ENCODE measurements at regions not wholly inside any gene's neighbourhood (a gene's known extent, or its start where the extent isn't known, plus 50 kb on each side); places are given as distances from the start of the nearest gene placed in this dataset.

GRCh38 chr1:65044411-65044810, 78.1 kb upstream of the JAK1 start:
- H3K9me3 ChIP-seq (ENCODE audit: insufficient read depth, low read depth, low read length): no peaks in the 10 kb centered on the region
- no peak overlapping the region for H3K27ac ChIP-seq (ENCODE audit: low read depth, low read length)
- H3K36me3 ChIP-seq (ENCODE audit: insufficient read depth, low read length): no peaks in the 10 kb centered on the region
- H3K4me1 ChIP-seq (ENCODE audit: insufficient read depth, low read length): no peaks in the 10 kb centered on the region
- no peaks in the 10 kb centered on the region for H3K27me3 ChIP-seq (ENCODE audit: insufficient read depth, low read length)
- H3K4me3 ChIP-seq (ENCODE audit: low read length): no peak overlapping the region
- WGBS: 92% methylated on average over 5 of the region's 5 CpGs
- H3K9ac ChIP-seq (ENCODE audit: low read depth, low read length): no peak overlapping the region

- WGBS: 95% methylated on average over 4 of the region's 4 CpGs
- Histone ChIP-seq H3K4me3 (ENCODE audit: low read length) (no peak overlapping the region), H3K27ac (ENCODE audit: low read depth, low read length) (no peak overlapping the region), H3K4me1 (ENCODE audit: insufficient read depth, low read length) (no peaks in the 10 kb centered on the region), H3K27me3 (ENCODE audit: insufficient read depth, low read length) (no peaks in the 10 kb centered on the region), H3K9me3 (ENCODE audit: insufficient read depth, low read depth, low read length) (no peaks in the 10 kb centered on the region), H3K9ac (ENCODE audit: low read depth, low read length) (no peak overlapping the region), H3K36me3 (ENCODE audit: insufficient read depth, low read length) (no peaks in the 10 kb centered on the region)
Measured at GRCh38 chr1:65045022-65045817, 78.9 kb upstream of the JAK1 start.

GRCh38 chr1:65048335-65048734, 82.0 kb upstream of the JAK1 start:
- H3K4me1 ChIP-seq (ENCODE audit: insufficient read depth, low read length): no peaks in the 10 kb centered on the region
- no peak overlapping the region for H3K27ac ChIP-seq (ENCODE audit: low read depth, low read length)
- H3K36me3 ChIP-seq (ENCODE audit: insufficient read depth, low read length): no peaks in the 10 kb centered on the region
- H3K27me3 ChIP-seq (ENCODE audit: insufficient read depth, low read length): no peaks in the 10 kb centered on the region
- H3K9ac ChIP-seq (ENCODE audit: low read depth, low read length): no peak overlapping the region
- no peaks in the 10 kb centered on the region for H3K9me3 ChIP-seq (ENCODE audit: insufficient read depth, low read depth, low read length)
- WGBS: 91% methylated on average over 6 of the region's 6 CpGs
- H3K4me3 ChIP-seq (ENCODE audit: low read length): no peak overlapping the region

GRCh38 chr1:65049941-65050713, 83.8 kb upstream of the JAK1 start:
- H3K4me1 ChIP-seq (ENCODE audit: insufficient read depth, low read length): no peaks in the 10 kb centered on the region
- H3K9me3 ChIP-seq (ENCODE audit: insufficient read depth, low read depth, low read length): no peaks in the 10 kb centered on the region
- no peak overlapping the region for H3K27ac ChIP-seq (ENCODE audit: low read depth, low read length)
- H3K4me3 ChIP-seq (ENCODE audit: low read length): no peak overlapping the region
- WGBS: 95% methylated on average over 5 of the region's 5 CpGs
- H3K9ac ChIP-seq (ENCODE audit: low read depth, low read length): no peak overlapping the region
- H3K27me3 ChIP-seq (ENCODE audit: insufficient read depth, low read length): no peaks in the 10 kb centered on the region
- H3K36me3 ChIP-seq (ENCODE audit: insufficient read depth, low read length): peaks cover 5% of the 10 kb centered on the region; the same call in 1 of the 2 replicates

GRCh38 chr1:65050735-65051134, 84.4 kb upstream of the JAK1 start:
- Histone ChIP-seq H3K4me1 (ENCODE audit: insufficient read depth, low read length) (no peaks in the 10 kb centered on the region), H3K27me3 (ENCODE audit: insufficient read depth, low read length) (no peaks in the 10 kb centered on the region), H3K36me3 (ENCODE audit: insufficient read depth, low read length) (peaks cover 11% of the 10 kb centered on the region; the same call in 1 of the 2 replicates), H3K27ac (ENCODE audit: low read depth, low read length) (no peak overlapping the region), H3K4me3 (ENCODE audit: low read length) (no peak overlapping the region), H3K9me3 (ENCODE audit: insufficient read depth, low read depth, low read length) (no peaks in the 10 kb centered on the region), H3K9ac (ENCODE audit: low read depth, low read length) (no peak overlapping the region)
- WGBS: 95% methylated on average over 1 of the region's 2 CpGs

GRCh38 chr1:65054481-65054880, 88.1 kb upstream of the JAK1 start:
- Histone ChIP-seq H3K27ac (ENCODE audit: low read depth, low read length) (no peak overlapping the region), H3K9ac (ENCODE audit: low read depth, low read length) (no peak overlapping the region), H3K27me3 (ENCODE audit: insufficient read depth, low read length) (no peaks in the 10 kb centered on the region), H3K36me3 (ENCODE audit: insufficient read depth, low read length) (peaks cover 46% of the 10 kb centered on the region), H3K4me3 (ENCODE audit: low read length) (no peak overlapping the region), H3K9me3 (ENCODE audit: insufficient read depth, low read depth, low read length) (no peaks in the 10 kb centered on the region), H3K4me1 (ENCODE audit: insufficient read depth, low read length) (no peaks in the 10 kb centered on the region)
- 97% methylated on average over 3 of the region's 3 CpGs for WGBS

- 95% methylated on average over 2 of the region's 2 CpGs for WGBS
Measured at GRCh38 chr1:65055747-65056146, 89.4 kb upstream of the JAK1 start.

GRCh38 chr1:65056234-65056633, 89.9 kb upstream of the JAK1 start:
- Histone ChIP-seq H3K9me3 (ENCODE audit: insufficient read depth, low read depth, low read length) (no peaks in the 10 kb centered on the region), H3K27me3 (ENCODE audit: insufficient read depth, low read length) (no peaks in the 10 kb centered on the region), H3K36me3 (ENCODE audit: insufficient read depth, low read length) (peaks cover 46% of the 10 kb centered on the region), H3K27ac (ENCODE audit: low read depth, low read length) (no peak overlapping the region), H3K9ac (ENCODE audit: low read depth, low read length) (no peak overlapping the region), H3K4me3 (ENCODE audit: low read length) (no peak overlapping the region), H3K4me1 (ENCODE audit: insufficient read depth, low read length) (no peaks in the 10 kb centered on the region)
- 94% methylated on average over 1 of the region's 1 CpG for WGBS

More at GRCh38 chr1:65055747-65056146, 89.4 kb upstream of the JAK1 start:
- no peaks in the 10 kb centered on the region for H3K27me3 ChIP-seq (ENCODE audit: insufficient read depth, low read length)
- H3K36me3 ChIP-seq (ENCODE audit: insufficient read depth, low read length): peaks cover 46% of the 10 kb centered on the region
- H3K9me3 ChIP-seq (ENCODE audit: insufficient read depth, low read depth, low read length): no peaks in the 10 kb centered on the region
- H3K27ac ChIP-seq (ENCODE audit: low read depth, low read length): no peak overlapping the region
- no peak overlapping the region for H3K4me3 ChIP-seq (ENCODE audit: low read length)
- H3K4me1 ChIP-seq (ENCODE audit: insufficient read depth, low read length): no peaks in the 10 kb centered on the region
- H3K9ac ChIP-seq (ENCODE audit: low read depth, low read length): no peak overlapping the region

GRCh38 chr1:65056866-65057265, 90.5 kb upstream of the JAK1 start:
- 98% methylated on average over 2 of the region's 3 CpGs for WGBS
- H3K27ac ChIP-seq (ENCODE audit: low read depth, low read length): no peak overlapping the region
- H3K4me1 ChIP-seq (ENCODE audit: insufficient read depth, low read length): no peaks in the 10 kb centered on the region
- H3K9me3 ChIP-seq (ENCODE audit: insufficient read depth, low read depth, low read length): no peaks in the 10 kb centered on the region
- H3K9ac ChIP-seq (ENCODE audit: low read depth, low read length): no peak overlapping the region
- H3K27me3 ChIP-seq (ENCODE audit: insufficient read depth, low read length): no peaks in the 10 kb centered on the region
- H3K4me3 ChIP-seq (ENCODE audit: low read length): no peak overlapping the region
- H3K36me3 ChIP-seq (ENCODE audit: insufficient read depth, low read length): peaks cover 46% of the 10 kb centered on the region

- Histone ChIP-seq H3K9me3 (ENCODE audit: insufficient read depth, low read depth, low read length) (no peaks in the 10 kb centered on the region), H3K9ac (ENCODE audit: low read depth, low read length) (no peak overlapping the region), H3K36me3 (ENCODE audit: insufficient read depth, low read length) (peaks cover 46% of the 10 kb centered on the region), H3K27me3 (ENCODE audit: insufficient read depth, low read length) (no peaks in the 10 kb centered on the region), H3K27ac (ENCODE audit: low read depth, low read length) (no peak overlapping the region), H3K4me1 (ENCODE audit: insufficient read depth, low read length) (peaks cover 9% of the 10 kb centered on the region), H3K4me3 (ENCODE audit: low read length) (no peak overlapping the region)
- WGBS: 81% methylated on average over 5 of the region's 7 CpGs
Measured at GRCh38 chr1:65059930-65060538, 88.0 kb upstream of the AK4 start.

- peaks cover 23% of the 10 kb centered on the region for H3K36me3 ChIP-seq (ENCODE audit: insufficient read depth, low read length)
- no peaks in the 10 kb centered on the region for H3K27me3 ChIP-seq (ENCODE audit: insufficient read depth, low read length)
- 92% methylated on average over 2 of the region's 2 CpGs for WGBS
- H3K27ac ChIP-seq (ENCODE audit: low read depth, low read length): no peak overlapping the region
- no peaks in the 10 kb centered on the region for H3K9me3 ChIP-seq (ENCODE audit: insufficient read depth, low read depth, low read length)
- no peak overlapping the region for H3K4me3 ChIP-seq (ENCODE audit: low read length)
- no peak overlapping the region for H3K9ac ChIP-seq (ENCODE audit: low read depth, low read length)
- H3K4me1 ChIP-seq (ENCODE audit: insufficient read depth, low read length): peaks cover 17% of the 10 kb centered on the region
Measured at GRCh38 chr1:65062339-65062738, 85.7 kb upstream of the AK4 start.
